M059J (cell line): ENCODE measurements at regions not wholly inside any gene's neighbourhood (a gene's known extent, or its start where the extent isn't known, plus 50 kb on each side); places are given as distances from the start of the nearest gene placed in this dataset.
A peak's percentile ranks its signal among the peaks of the same experiment; 100 is the strongest.

Source experiments
- DNase-seq: peaks from one replicate; pipeline ENCODE4 v3.0.0-alpha.2; 2012; ENCODE audit warnings: low read depth

- peak; percentile 53 for DNase-seq
Observed at GRCh38 chr20:16801919-16802651, 53.9 kb downstream of the OTOR start.

GRCh38 chr20:16802652-16802935 is 54.4 kb downstream of the OTOR start:
- no peak for DNase-seq

GRCh38 chr20:16803965-16804792 is 56.0 kb downstream of the OTOR start:
- DNase-seq, result peak; percentile 57

- no peak for DNase-seq
Observed at GRCh38 chr20:16804793-16805187, 56.6 kb downstream of the OTOR start.

GRCh38 chr20:16806061-16806460 is 57.9 kb downstream of the OTOR start:
- DNase-seq, result no peak

GRCh38 chr20:16806886-16807285 is 58.7 kb downstream of the OTOR start:
- DNase-seq, result peak; percentile 49

- DNase-seq, result no peak
Observed at GRCh38 chr20:16808796-16809195, 60.6 kb downstream of the OTOR start.

GRCh38 chr20:16810216-16810615 is 62.1 kb downstream of the OTOR start:
- DNase-seq, result peak; percentile 79

- no peak for DNase-seq
Observed at GRCh38 chr20:16816192-16816591, 68.0 kb downstream of the OTOR start.

- DNase-seq, result no peak
Observed at GRCh38 chr20:16819483-16819882, 71.3 kb downstream of the OTOR start.

- peak; percentile 41 for DNase-seq
Observed at GRCh38 chr20:16821211-16822089, 73.3 kb downstream of the OTOR start.

- DNase-seq, result no peak
Observed at GRCh38 chr20:16824664-16825063, 76.5 kb downstream of the OTOR start.

- DNase-seq, result no peak
Observed at GRCh38 chr20:16828666-16829305, 80.6 kb downstream of the OTOR start.

- peak; percentile 27 for DNase-seq
Observed at GRCh38 chr20:16835690-16836089, 87.5 kb downstream of the OTOR start.

- DNase-seq, result no peak
Observed at GRCh38 chr20:16842486-16843120, 94.4 kb downstream of the OTOR start.

- no peak for DNase-seq
Observed at GRCh38 chr20:16844406-16844805, 96.2 kb downstream of the OTOR start.

GRCh38 chr20:16846006-16846405 is 97.8 kb downstream of the OTOR start:
- peak; percentile 12 for DNase-seq

GRCh38 chr20:16848061-16848460 is 99.9 kb downstream of the OTOR start:
- DNase-seq, result no peak

GRCh38 chr20:16848526-16848925 is 100.4 kb downstream of the OTOR start:
- DNase-seq, result no peak

- no peak for DNase-seq
Observed at GRCh38 chr20:16860914-16861313, 112.8 kb downstream of the OTOR start.

GRCh38 chr20:16861708-16862107 is 113.5 kb downstream of the OTOR start:
- DNase-seq, result no peak
